WTC11 (cell line): ENCODE measurements at regions not wholly inside any gene's neighbourhood (a gene's known extent, or its start where the extent isn't known, plus 50 kb on each side); places are given as distances from the start of the nearest gene placed in this dataset.

ENCODE experiments used
- ATAC-seq: fragments of 200-7000 bp; cut with Tn5 transposase; 2 replicates; pipeline ENCODE4 v1.10.0; 2021; ENCODE audit warnings: mild to moderate bottlenecking, moderate library complexity
- CTCF ChIA-PET: fragments of 300-600 bp; sonication (Branson Sonifier 250); formaldehyde crosslinking; loops from one replicate; lab custom pipeline; 2021; ENCODE audit warnings: antibody characterized with exemption; lab: Charles Lee
- POLR2A ChIA-PET: fragments of 350-600 bp; sonication (Branson Sonifier 250); formaldehyde crosslinking; loops from one replicate; lab custom pipeline; 2021; ENCODE audit warnings: antibody characterized with exemption; lab: Charles Lee
- DNase-seq: peaks from one replicate; pipeline ENCODE4 v3.0.0; 2021; ENCODE audit warnings: low spot score
- H3K27ac Mint-ChIP-seq: 2 replicates; pipeline ENCODE4 v1.8.0; 2021; ENCODE audit warnings: mixed read lengths
- H3K27me3 Mint-ChIP-seq: 2 replicates; pipeline ENCODE4 v1.8.0; 2021; ENCODE audit warnings: low read depth, mild to moderate bottlenecking, moderate library complexity, mixed read lengths
- H3K36me3 Mint-ChIP-seq: 2 replicates; pipeline ENCODE4 v1.8.0; 2021; ENCODE audit warnings: mixed read lengths
- H3K4me1 Mint-ChIP-seq: 2 replicates; pipeline ENCODE4 v1.8.0; 2022; ENCODE audit warnings: mixed read lengths
- H3K4me3 Mint-ChIP-seq: 2 replicates; pipeline ENCODE4 v1.8.0; 2021; ENCODE audit warnings: mild to moderate bottlenecking, moderate library complexity, mixed read lengths
- H3K9me3 Mint-ChIP-seq: 2 replicates; pipeline ENCODE4 v1.8.0; 2021; ENCODE audit warnings: mixed read lengths
- ATF1 ChIP-seq: sonication (generic); formaldehyde crosslinking; IDR thresholded peaks from 2 replicates; pipeline ENCODE4 v1.8.1; 2023; ENCODE audit warnings: mild to moderate bottlenecking, moderate library complexity, missing genetic modification reagents
- ATF6 ChIP-seq: sonication (generic); formaldehyde crosslinking; IDR thresholded peaks from 2 replicates; pipeline ENCODE4 v1.8.1; 2023; ENCODE audit warnings: mild to moderate bottlenecking, missing genetic modification reagents
- E2F5 ChIP-seq: sonication (generic); formaldehyde crosslinking; IDR thresholded peaks from 2 replicates; pipeline ENCODE4 v1.8.1; 2022; ENCODE audit warnings: mild to moderate bottlenecking, moderate library complexity, missing genetic modification reagents
- GRHL2 ChIP-seq: fragments of 250-450 bp; sonication (Bioruptor Pico); IDR thresholded peaks from 2 replicates; pipeline ENCODE4 v1.8.0; 2022; ENCODE audit warnings: mild to moderate bottlenecking, moderate library complexity; ENCODE audit not compliant: insufficient replicate concordance, severe bottlenecking
- KAT7 ChIP-seq: sonication (generic); formaldehyde crosslinking; IDR thresholded peaks from 2 replicates; pipeline ENCODE4 v1.8.1; 2023; ENCODE audit warnings: missing genetic modification reagents, mild to moderate bottlenecking, borderline replicate concordance
- NR2C2 ChIP-seq: sonication (generic); formaldehyde crosslinking; IDR thresholded peaks from 2 replicates; pipeline ENCODE4 v1.8.0; 2022; ENCODE audit warnings: mild to moderate bottlenecking, missing genetic modification reagents
- SMAD3 ChIP-seq: sonication (generic); formaldehyde crosslinking; IDR thresholded peaks from 2 replicates; pipeline ENCODE4 v1.8.0; 2022; ENCODE audit warnings: missing genetic modification reagents, mild to moderate bottlenecking, borderline replicate concordance
- SMAD4 ChIP-seq: sonication (generic); formaldehyde crosslinking; IDR thresholded peaks from 2 replicates; pipeline ENCODE4 v1.8.0; 2022; ENCODE audit warnings: mild to moderate bottlenecking, missing genetic modification reagents
- ZNF512 ChIP-seq: sonication (generic); formaldehyde crosslinking; IDR thresholded peaks from 2 replicates; pipeline ENCODE4 v1.8.1; 2022; ENCODE audit warnings: missing genetic modification reagents, borderline replicate concordance
- TF ChIP-seq, protein P1 (sequence below): sonication (generic); formaldehyde crosslinking; IDR thresholded peaks from 2 replicates; pipeline ENCODE4 v1.8.0; 2022; ENCODE audit warnings: missing genetic modification reagents
- TF ChIP-seq, protein P2 (sequence below): sonication (generic); formaldehyde crosslinking; IDR thresholded peaks from 2 replicates; pipeline ENCODE4 v1.8.1; 2022; ENCODE audit warnings: mild to moderate bottlenecking, missing genetic modification reagents, moderate library complexity, borderline replicate concordance
- TF ChIP-seq, protein P3 (sequence below): fragments of 250-450 bp; sonication (Bioruptor Pico); IDR thresholded peaks from 2 replicates; pipeline ENCODE4 v1.9.0; 2021; ENCODE audit warnings: moderate library complexity, mild to moderate bottlenecking, inconsistent platforms, borderline replicate concordance

- DNase-seq (no peak), ATAC-seq (no peak)
- Mint-ChIP-seq H3K4me3 (no peak overlapping the region), H3K4me1 (peaks cover 6% of the 10 kb centered on the region; the same call in 1 of the 2 replicates), H3K27ac (no peak overlapping the region), H3K27me3 (no peaks in the 10 kb centered on the region), H3K9me3 (peaks cover 9% of the 10 kb centered on the region), H3K36me3 (no peaks in the 10 kb centered on the region)
- no peak for TF ChIP-seq GRHL2
- no peak for TF ChIP-seq SMAD3 (CRISPR knock-in tag)
- no peak for TF ChIP-seq SMAD4 (CRISPR knock-in tag)
- TF ChIP-seq, protein P1, sequence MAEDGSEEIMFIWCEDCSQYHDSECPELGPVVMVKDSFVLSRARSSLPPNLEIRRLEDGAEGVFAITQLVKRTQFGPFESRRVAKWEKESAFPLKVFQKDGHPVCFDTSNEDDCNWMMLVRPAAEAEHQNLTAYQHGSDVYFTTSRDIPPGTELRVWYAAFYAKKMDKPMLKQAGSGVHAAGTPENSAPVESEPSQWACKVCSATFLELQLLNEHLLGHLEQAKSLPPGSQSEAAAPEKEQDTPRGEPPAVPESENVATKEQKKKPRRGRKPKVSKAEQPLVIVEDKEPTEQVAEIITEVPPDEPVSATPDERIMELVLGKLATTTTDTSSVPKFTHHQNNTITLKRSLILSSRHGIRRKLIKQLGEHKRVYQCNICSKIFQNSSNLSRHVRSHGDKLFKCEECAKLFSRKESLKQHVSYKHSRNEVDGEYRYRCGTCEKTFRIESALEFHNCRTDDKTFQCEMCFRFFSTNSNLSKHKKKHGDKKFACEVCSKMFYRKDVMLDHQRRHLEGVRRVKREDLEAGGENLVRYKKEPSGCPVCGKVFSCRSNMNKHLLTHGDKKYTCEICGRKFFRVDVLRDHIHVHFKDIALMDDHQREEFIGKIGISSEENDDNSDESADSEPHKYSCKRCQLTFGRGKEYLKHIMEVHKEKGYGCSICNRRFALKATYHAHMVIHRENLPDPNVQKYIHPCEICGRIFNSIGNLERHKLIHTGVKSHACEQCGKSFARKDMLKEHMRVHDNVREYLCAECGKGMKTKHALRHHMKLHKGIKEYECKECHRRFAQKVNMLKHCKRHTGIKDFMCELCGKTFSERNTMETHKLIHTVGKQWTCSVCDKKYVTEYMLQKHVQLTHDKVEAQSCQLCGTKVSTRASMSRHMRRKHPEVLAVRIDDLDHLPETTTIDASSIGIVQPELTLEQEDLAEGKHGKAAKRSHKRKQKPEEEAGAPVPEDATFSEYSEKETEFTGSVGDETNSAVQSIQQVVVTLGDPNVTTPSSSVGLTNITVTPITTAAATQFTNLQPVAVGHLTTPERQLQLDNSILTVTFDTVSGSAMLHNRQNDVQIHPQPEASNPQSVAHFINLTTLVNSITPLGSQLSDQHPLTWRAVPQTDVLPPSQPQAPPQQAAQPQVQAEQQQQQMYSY (CRISPR knock-in tag): no peak
- CTCF ChIA-PET: no interaction called here
- POLR2A ChIA-PET: no interaction called here
Observed at GRCh38 chr3:72242326-72242725, 457.4 kb upstream of the PROK2 start.

DNA sequence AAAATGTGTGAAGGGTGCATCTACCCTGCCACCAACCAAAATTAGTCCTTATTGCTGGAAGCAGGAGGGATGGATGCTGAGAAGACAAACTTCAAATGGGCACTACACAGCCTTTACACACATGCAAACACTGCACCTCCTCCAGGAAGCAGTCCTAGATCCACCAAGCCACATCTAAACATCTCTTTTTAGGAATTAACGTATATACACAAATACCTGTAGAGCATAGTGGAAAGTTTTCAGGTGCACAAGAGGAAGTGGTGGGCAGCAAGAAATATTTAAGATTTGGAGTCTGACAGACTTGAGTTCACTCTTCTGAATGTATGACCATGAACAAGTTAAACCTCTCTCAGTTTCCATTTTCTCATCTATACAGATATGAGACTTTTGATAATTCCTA, 456.6 kb upstream of the PROK2 start:
- Mint-ChIP-seq H3K9me3 (peaks cover 9% of the 10 kb centered on the region), H3K27me3 (no peaks in the 10 kb centered on the region), H3K4me1 (peaks cover 6% of the 10 kb centered on the region; the same call in 1 of the 2 replicates), H3K27ac (no peak overlapping the region), H3K4me3 (no peak overlapping the region), H3K36me3 (no peaks in the 10 kb centered on the region)
- ChIA-PET CTCF (no interaction called here), POLR2A (no interaction called here)
- TF ChIP-seq KAT7: no peak
- TF ChIP-seq ZNF512 (CRISPR knock-in tag): no peak
- ATAC-seq: no peak
- no peak for DNase-seq

GRCh38 chr3:72240531-72240930, 455.6 kb upstream of the PROK2 start:
- peaks cover 9% of the 10 kb centered on the region for H3K9me3 Mint-ChIP-seq
- no peak overlapping the region for H3K27ac Mint-ChIP-seq
- H3K4me1 Mint-ChIP-seq: peaks cover 6% of the 10 kb centered on the region; the same call in 1 of the 2 replicates
- H3K36me3 Mint-ChIP-seq: no peaks in the 10 kb centered on the region
- POLR2A ChIA-PET: no interaction called here
- ATAC-seq: no peak
- CTCF ChIA-PET: no interaction called here
- H3K4me3 Mint-ChIP-seq: no peak overlapping the region
- no peak for DNase-seq
- no peaks in the 10 kb centered on the region for H3K27me3 Mint-ChIP-seq
- no peak for TF ChIP-seq ATF6 (CRISPR knock-in tag)
- no peak for TF ChIP-seq GRHL2
- TF ChIP-seq, protein P2, sequence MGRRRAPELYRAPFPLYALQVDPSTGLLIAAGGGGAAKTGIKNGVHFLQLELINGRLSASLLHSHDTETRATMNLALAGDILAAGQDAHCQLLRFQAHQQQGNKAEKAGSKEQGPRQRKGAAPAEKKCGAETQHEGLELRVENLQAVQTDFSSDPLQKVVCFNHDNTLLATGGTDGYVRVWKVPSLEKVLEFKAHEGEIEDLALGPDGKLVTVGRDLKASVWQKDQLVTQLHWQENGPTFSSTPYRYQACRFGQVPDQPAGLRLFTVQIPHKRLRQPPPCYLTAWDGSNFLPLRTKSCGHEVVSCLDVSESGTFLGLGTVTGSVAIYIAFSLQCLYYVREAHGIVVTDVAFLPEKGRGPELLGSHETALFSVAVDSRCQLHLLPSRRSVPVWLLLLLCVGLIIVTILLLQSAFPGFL (CRISPR knock-in tag): no peak
- TF ChIP-seq ATF1 (CRISPR knock-in tag): no peak
- TF ChIP-seq, protein P1 (CRISPR knock-in tag): no peak
- TF ChIP-seq E2F5 (CRISPR knock-in tag): no peak
- TF ChIP-seq KAT7: no peak
- TF ChIP-seq NR2C2 (CRISPR knock-in tag): no peak
- TF ChIP-seq, protein P3, sequence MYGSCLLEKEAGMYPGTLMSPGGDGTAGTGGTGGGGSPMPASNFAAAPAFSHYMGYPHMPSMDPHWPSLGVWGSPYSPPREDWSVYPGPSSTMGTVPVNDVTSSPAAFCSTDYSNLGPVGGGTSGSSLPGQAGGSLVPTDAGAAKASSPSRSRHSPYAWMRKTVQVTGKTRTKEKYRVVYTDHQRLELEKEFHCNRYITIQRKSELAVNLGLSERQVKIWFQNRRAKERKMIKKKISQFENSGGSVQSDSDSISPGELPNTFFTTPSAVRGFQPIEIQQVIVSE (CRISPR knock-in tag): no peak
